A673 (cell line): ENCODE measurements at regions not wholly inside any gene's neighbourhood (a gene's known extent, or its start where the extent isn't known, plus 50 kb on each side); places are given as distances from the start of the nearest gene placed in this dataset.

ENCODE experiments used
- CTCF ChIP-seq: fragments of 300-800, 200-600 bp; sonication (generic); conservative IDR thresholded peaks from 2 replicates; pipeline ENCODE4 v1.5.1; 2017; ENCODE audit warnings: low read depth, mild to moderate bottlenecking, antibody characterized with exemption, low read length, moderate library complexity, mixed read lengths
- EZH2 ChIP-seq: fragments of 200-600 bp; sonication (generic); IDR thresholded peaks from 2 replicates; pipeline ENCODE4 v1.6.1; 2017; ENCODE audit warnings: borderline replicate concordance, low read depth, mild to moderate bottlenecking, mixed read lengths, antibody characterized with exemption, low read length; ENCODE audit not compliant: poor library complexity, severe bottlenecking

GRCh38 chr13:71217827-71218226 is 649.2 kb downstream of the DACH1 start:
- no peak for TF ChIP-seq CTCF
- no peak for TF ChIP-seq EZH2
